NCI-H526 treated with DMSO at 0.1 percent for 48 hours (cell line): ENCODE measurements at regions not wholly inside any gene's neighbourhood (a gene's known extent, or its start where the extent isn't known, plus 50 kb on each side); places are given as distances from the start of the nearest gene placed in this dataset.
"Not testable (repeated sequence)": the region's sequence is repeated elsewhere in the genome, so short reads cannot be mapped to it uniquely, and the experiment has no call there.

Source experiments
- DNase-seq: peaks from one replicate; lab custom pipeline; 2025; lab: John Stamatoyannopoulos, UW

GRCh38 chr10:29828440-29828894 is 193.7 kb upstream of the SVIL start:
- DNase-seq, result no peak

GRCh38 chr10:29827512-29827911 is 192.7 kb upstream of the SVIL start:
- no peak for DNase-seq

- DNase-seq, result no peak
Measured at GRCh38 chr10:29826801-29827450, 192.2 kb upstream of the SVIL start.

- DNase-seq, result no peak
Measured at GRCh38 chr10:29826221-29826620, 191.4 kb upstream of the SVIL start.

GRCh38 chr10:29823553-29824080 is 188.8 kb upstream of the SVIL start:
- no peak for DNase-seq

- DNase-seq, result no peak
Measured at GRCh38 chr10:29820890-29821461, 186.2 kb upstream of the SVIL start.

- DNase-seq, result no peak
Measured at GRCh38 chr10:29816801-29817558, 182.2 kb upstream of the SVIL start.

- DNase-seq, result no peak
Measured at GRCh38 chr10:29815572-29815971, 180.8 kb upstream of the SVIL start.

- DNase-seq, result no peak
Measured at GRCh38 chr10:29811751-29812427, 177.1 kb upstream of the SVIL start.

- no peak for DNase-seq
Measured at GRCh38 chr10:29810816-29811215, 176.0 kb upstream of the SVIL start.

GRCh38 chr10:29810231-29810630 is 175.5 kb upstream of the SVIL start:
- DNase-seq, result not testable (repeated sequence)

GRCh38 chr10:29809383-29809782 is 174.6 kb upstream of the SVIL start:
- no peak for DNase-seq

GRCh38 chr10:29807163-29807806 is 172.5 kb upstream of the SVIL start:
- DNase-seq, result no peak

- no peak for DNase-seq
Measured at GRCh38 chr10:29806350-29806788, 171.6 kb upstream of the SVIL start.

GRCh38 chr10:29805134-29805723 is 170.5 kb upstream of the SVIL start:
- DNase-seq, result no peak

- DNase-seq, result no peak
Measured at GRCh38 chr10:29804025-29804852, 169.5 kb upstream of the SVIL start.

GRCh38 chr10:29802171-29802570 is 167.4 kb upstream of the SVIL start:
- no peak for DNase-seq

- no peak for DNase-seq
Measured at GRCh38 chr10:29798921-29799690, 164.3 kb upstream of the SVIL start.

GRCh38 chr10:29797616-29798015 is 162.8 kb upstream of the SVIL start:
- DNase-seq, result no peak

- DNase-seq, result no peak
Measured at GRCh38 chr10:29795850-29796249, 161.1 kb upstream of the SVIL start.
